ENCODE measurements at regions not wholly inside any gene's neighbourhood (a gene's known extent, or its start where the extent isn't known, plus 50 kb on each side); places are given as distances from the start of the nearest gene placed in this dataset.
A peak's percentile ranks its signal among the peaks of the same experiment; 100 is the strongest.

GRCh38 chr3:70855149-70855548 lies 542.7 kb upstream of the MDFIC2 start:
- Histone ChIP-seq H3K36me3 (no peaks in the 10 kb centered on the region), H3K27me3 (no peaks in the 10 kb centered on the region), H3K9me3 (no peaks in the 10 kb centered on the region), H3K4me3 (no peak overlapping the region)
- DNase-seq: no peak

- no peak for DNase-seq
- no peaks in the 10 kb centered on the region for H3K36me3 ChIP-seq
- no peaks in the 10 kb centered on the region for H3K27me3 ChIP-seq
These were observed 541.7 kb upstream of the MDFIC2 start for GRCh38 chr3:70854108-70854507.

DNA sequence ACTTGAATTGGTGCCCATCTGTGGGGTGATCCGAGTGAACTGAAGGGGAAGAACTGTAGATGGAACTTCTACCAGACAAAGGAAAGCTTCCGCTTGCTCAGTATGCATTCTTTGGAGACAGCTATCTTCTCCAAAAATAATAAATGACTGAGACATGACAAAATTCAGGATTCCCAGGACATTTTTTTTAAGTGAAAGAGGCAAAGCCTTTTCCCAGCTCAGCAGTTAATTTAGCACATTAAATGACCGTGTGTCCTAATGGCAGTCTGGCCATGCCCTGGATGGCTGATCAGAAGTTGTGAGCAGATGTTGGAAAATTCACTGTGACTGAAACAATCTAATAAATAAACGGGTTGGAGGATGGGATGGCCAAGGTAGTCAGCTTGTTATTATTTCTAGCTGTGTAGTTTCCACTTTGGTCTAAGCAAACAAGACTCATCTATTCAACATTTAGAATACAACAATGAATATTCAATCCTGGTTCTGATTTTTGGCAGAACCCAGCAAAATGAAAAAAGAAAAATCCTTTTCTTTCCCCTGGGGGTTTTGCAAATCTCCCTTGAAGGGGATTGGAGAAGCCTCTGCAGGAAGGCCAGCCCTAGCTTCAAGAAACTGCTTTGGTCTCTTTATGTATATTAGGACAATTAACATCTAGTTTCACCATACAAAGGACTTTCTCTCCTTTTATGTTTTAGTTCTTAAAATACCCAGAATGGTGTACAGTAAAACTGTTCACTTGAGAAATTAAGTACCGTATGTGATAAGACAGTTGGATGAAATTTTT lies 540.9 kb upstream of the MDFIC2 start:
- Histone ChIP-seq H3K27me3 (no peaks in the 10 kb centered on the region), H3K9me3 (no peaks in the 10 kb centered on the region; the same call in 1 of the 2 replicates), H3K4me3 (no peak overlapping the region), H3K36me3 (no peaks in the 10 kb centered on the region)
- DNase-seq: no peak

More at GRCh38 chr3:70854108-70854507, 541.7 kb upstream of the MDFIC2 start:
- H3K9me3 ChIP-seq: no peaks in the 10 kb centered on the region; the same call in 1 of the 2 replicates
- no peak overlapping the region for H3K4me3 ChIP-seq

DNA sequence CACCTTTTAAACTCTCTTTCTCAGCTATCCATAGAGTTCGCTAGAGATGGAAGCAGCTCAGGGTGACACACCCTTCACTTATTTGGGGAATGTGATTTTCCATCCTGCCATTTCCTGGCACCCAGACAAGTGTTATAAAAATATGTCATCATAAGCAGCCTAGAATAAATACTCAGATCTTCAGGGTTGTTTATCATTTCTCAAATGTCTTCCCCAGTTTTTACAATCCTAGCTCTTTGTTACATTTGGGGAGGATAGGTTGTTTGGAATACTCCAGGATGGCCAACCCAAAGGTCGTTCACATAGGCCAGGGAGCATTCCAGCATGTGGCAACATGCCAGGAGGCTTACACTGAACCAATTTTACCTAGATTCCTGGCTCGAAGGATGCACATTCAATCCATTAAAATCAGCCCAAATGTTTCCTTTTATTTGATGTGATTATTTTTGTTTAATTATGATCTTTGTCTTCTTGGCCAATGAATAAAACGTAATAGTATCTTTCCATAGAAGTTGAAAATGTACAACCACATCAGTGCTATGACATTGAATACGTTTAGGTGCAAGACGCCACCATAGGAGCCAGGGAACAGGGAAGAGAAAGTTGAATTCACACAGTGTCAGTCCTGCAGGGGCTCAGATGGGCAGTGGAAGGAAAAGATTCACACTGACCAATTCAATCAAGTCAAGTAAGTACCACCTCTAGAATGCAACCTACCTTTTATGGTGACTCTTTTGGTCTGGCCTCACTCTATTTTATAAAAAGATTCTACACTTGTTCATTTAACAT lies 537.7 kb upstream of the MDFIC2 start:
- Histone ChIP-seq H3K27me3 (no peaks in the 10 kb centered on the region), H3K4me3 (no peak overlapping the region), H3K36me3 (no peaks in the 10 kb centered on the region), H3K9me3 (no peaks in the 10 kb centered on the region; the same call in 1 of the 2 replicates)
- DNase-seq: peak; percentile 45

DNA sequence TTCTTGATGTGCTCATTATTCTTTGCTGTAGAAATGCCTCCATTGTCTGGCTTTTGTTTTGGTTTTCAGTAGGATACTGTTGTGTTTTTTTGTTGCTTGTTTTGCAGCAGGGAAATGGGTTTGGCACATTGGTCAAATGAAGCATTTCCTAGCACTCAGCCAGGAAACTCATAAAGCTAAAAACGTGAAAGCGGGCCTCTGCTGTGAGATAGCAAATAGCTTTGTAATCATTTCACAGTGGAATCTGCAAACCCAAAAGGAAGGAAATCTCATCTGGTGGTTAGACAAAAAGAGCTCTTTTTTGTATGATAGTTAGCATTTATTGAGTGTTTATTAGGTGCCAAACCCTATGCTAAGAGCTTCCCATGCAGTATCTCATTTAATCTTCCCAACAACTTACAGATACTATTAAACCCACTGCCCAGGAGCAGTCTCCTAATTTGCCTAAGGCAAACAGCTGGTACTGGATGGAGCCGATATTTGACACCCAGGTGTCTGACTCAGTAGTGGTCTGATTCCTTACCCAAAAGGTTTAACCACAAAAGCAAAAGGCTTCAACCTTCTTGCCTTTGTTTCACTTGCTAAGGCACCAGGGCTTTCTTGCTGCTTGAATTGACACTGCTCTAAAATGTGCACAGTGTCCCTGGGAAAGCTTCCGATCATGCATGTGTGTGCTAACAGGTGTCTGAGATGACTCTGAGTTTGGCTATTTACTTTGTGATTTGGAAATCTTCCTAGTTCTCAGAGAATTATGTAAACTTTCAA lies 527.9 kb upstream of the MDFIC2 start:
- Histone ChIP-seq H3K9me3 (no peaks in the 10 kb centered on the region), H3K27me3 (no peaks in the 10 kb centered on the region), H3K4me3 (no peak overlapping the region), H3K36me3 (no peaks in the 10 kb centered on the region)
- no peak for DNase-seq

GRCh38 chr3:70833239-70833960 lies 521.0 kb upstream of the MDFIC2 start:
- Histone ChIP-seq H3K27me3 (no peaks in the 10 kb centered on the region), H3K4me3 (no peak overlapping the region), H3K36me3 (no peaks in the 10 kb centered on the region), H3K9me3 (no peaks in the 10 kb centered on the region)
- DNase-seq: no peak

GRCh38 chr3:70832834-70833205 lies 520.4 kb upstream of the MDFIC2 start:
- H3K4me3 ChIP-seq: no peak overlapping the region
- DNase-seq: peak; percentile 31
- no peaks in the 10 kb centered on the region for H3K27me3 ChIP-seq
- H3K9me3 ChIP-seq: no peaks in the 10 kb centered on the region
- H3K36me3 ChIP-seq: no peaks in the 10 kb centered on the region

DNA sequence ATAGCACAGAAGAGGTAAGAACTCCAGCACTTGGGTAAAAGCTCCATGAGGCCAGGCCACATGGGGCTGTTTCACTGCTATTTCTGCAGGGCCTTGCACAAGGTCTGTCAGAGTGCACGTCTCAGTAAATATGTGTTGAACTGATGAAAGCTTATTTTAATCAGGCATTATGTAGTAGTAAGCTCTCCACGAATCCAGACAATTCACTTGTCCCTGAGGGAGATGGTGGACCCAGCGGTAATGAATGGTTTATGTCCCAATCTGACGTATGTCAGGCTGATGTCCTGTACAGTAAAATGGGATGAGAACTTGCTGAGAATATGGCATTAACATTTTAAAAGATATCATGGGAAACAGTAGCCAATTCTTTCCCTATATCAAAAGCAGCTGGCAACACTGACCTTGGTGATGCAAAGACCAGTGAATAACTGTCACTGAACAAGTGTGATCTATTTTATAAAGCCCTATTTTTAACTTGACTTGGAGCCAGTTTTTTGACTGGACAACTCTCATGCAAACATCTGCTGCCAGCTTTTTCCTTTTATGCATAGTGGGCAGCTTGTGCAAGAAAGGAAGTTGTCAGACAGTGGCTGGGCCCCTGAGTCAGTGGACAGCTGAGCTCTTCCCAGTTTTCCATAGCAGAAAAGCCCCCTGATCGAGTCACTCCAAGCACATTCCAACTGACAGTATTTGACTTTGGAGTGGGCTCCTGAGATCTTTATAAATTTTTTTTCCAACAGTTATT lies 519.8 kb upstream of the MDFIC2 start:
- H3K27me3 ChIP-seq: no peaks in the 10 kb centered on the region
- no peaks in the 10 kb centered on the region for H3K36me3 ChIP-seq
- no peak overlapping the region for H3K4me3 ChIP-seq
- peak; percentile 76 for DNase-seq
- H3K9me3 ChIP-seq: no peaks in the 10 kb centered on the region

- no peak overlapping the region for H3K4me3 ChIP-seq
These were observed 516.7 kb upstream of the MDFIC2 start for GRCh38 chr3:70829092-70829491.

GRCh38 chr3:70824773-70825172 lies 512.3 kb upstream of the MDFIC2 start:
- H3K36me3 ChIP-seq: no peaks in the 10 kb centered on the region
- H3K4me3 ChIP-seq: no peak overlapping the region
- no peaks in the 10 kb centered on the region for H3K27me3 ChIP-seq
- DNase-seq: peak; percentile 67
- no peaks in the 10 kb centered on the region for H3K9me3 ChIP-seq

More at GRCh38 chr3:70829092-70829491, 516.7 kb upstream of the MDFIC2 start:
- H3K27me3 ChIP-seq: no peaks in the 10 kb centered on the region
- no peaks in the 10 kb centered on the region for H3K36me3 ChIP-seq
- peak; percentile 68 for DNase-seq
- no peaks in the 10 kb centered on the region for H3K9me3 ChIP-seq

- peak; percentile 31 for DNase-seq
- Histone ChIP-seq H3K27me3 (no peaks in the 10 kb centered on the region), H3K36me3 (no peaks in the 10 kb centered on the region), H3K9me3 (no peaks in the 10 kb centered on the region), H3K4me3 (no peak overlapping the region)
These were observed 511.6 kb upstream of the MDFIC2 start for GRCh38 chr3:70824078-70824477.

- no peak overlapping the region for H3K4me3 ChIP-seq
- H3K36me3 ChIP-seq: no peaks in the 10 kb centered on the region
- no peak for DNase-seq
- H3K27me3 ChIP-seq: no peaks in the 10 kb centered on the region
- H3K9me3 ChIP-seq: no peaks in the 10 kb centered on the region
These were observed 511.2 kb upstream of the MDFIC2 start for GRCh38 chr3:70823622-70824021.

GRCh38 chr3:70822669-70823068 lies 510.2 kb upstream of the MDFIC2 start:
- Histone ChIP-seq H3K9me3 (no peaks in the 10 kb centered on the region), H3K27me3 (no peaks in the 10 kb centered on the region), H3K4me3 (no peak overlapping the region), H3K36me3 (no peaks in the 10 kb centered on the region)
- no peak for DNase-seq

- no peak for DNase-seq
- H3K4me3 ChIP-seq: no peak overlapping the region
- no peaks in the 10 kb centered on the region for H3K36me3 ChIP-seq
- H3K27me3 ChIP-seq: no peaks in the 10 kb centered on the region
- peaks cover 1% of the 10 kb centered on the region for H3K9me3 ChIP-seq
These were observed 509.2 kb upstream of the MDFIC2 start for GRCh38 chr3:70821602-70822001.

DNA sequence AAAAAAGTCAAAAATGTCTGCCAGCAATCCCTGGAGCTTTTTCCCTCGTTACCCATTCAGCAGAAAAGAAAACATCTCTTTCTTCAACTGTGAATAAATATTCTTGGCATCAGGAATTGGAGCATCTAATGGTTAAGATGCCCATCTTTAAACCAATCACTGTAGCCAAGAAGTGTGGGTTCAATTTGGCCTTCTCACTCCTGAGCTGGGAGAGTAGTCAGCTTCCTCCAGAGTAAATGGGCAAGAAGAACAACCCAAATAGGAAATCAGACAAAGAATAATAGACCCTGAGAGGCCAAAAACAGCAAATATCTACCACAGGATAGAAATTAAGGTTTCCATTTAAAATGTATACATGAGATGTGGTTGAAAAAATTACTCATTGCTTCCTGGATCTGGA lies 508.0 kb upstream of the MDFIC2 start:
- no peaks in the 10 kb centered on the region for H3K27me3 ChIP-seq
- H3K36me3 ChIP-seq: no peaks in the 10 kb centered on the region
- peaks cover 2% of the 10 kb centered on the region for H3K9me3 ChIP-seq
- H3K4me3 ChIP-seq: no peak overlapping the region
- no peak for DNase-seq

GRCh38 chr3:70818145-70818544 lies 505.7 kb upstream of the MDFIC2 start:
- Histone ChIP-seq H3K9me3 (peaks cover 2% of the 10 kb centered on the region), H3K36me3 (no peaks in the 10 kb centered on the region), H3K4me3 (no peak overlapping the region), H3K27me3 (no peaks in the 10 kb centered on the region)
- DNase-seq: no peak
